GM03348 (cell line): ENCODE measurements at regions not wholly inside any gene's neighbourhood (a gene's known extent, or its start where the extent isn't known, plus 50 kb on each side); places are given as distances from the start of the nearest gene placed in this dataset.
"Not testable (repeated sequence)": the region's sequence is repeated elsewhere in the genome, so short reads cannot be mapped to it uniquely, and the experiment has no call there.

Source experiments
- DNase-seq: peaks from one replicate; pipeline ENCODE4 v3.0.0; 2012; ENCODE audit warnings: low spot score

DNA sequence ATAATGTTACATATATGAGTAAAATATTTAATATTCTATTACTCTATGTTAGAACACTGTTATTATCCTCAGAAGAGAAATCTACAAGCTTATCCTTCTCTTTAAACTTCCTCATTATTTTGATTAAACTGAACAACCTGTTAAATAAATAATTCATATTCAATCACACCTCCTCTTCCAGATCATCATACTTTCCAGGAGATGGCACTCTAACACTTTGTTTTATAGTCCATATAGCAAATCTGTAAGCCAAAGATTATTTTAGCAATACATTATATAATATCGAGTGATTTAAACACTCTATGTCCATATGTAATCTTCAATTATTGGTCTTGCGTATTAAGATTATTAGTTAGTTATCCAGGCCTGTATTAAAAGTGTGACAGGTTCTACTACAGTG is 694.1 kb downstream of the ANKRD7 start:
- no peak for DNase-seq

DNA sequence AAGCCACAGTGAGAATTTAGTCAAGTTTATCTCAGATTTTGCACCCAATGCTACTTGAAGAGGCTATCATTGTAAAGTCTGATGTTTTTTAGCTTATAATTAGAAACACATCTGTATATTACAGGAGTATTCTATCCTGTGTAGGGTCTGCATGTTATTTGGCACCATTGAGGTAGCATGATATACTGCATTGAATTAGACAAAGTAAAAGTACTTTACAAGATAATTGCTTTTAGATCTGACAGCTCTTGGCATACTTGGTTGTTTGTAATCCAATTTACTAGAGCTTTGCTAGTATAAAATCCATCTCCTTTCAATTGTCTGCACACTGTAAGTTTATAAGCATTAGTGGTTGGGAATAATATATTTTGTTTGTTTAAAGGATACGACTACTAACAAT is 714.3 kb downstream of the ANKRD7 start:
- DNase-seq: no peak

DNA sequence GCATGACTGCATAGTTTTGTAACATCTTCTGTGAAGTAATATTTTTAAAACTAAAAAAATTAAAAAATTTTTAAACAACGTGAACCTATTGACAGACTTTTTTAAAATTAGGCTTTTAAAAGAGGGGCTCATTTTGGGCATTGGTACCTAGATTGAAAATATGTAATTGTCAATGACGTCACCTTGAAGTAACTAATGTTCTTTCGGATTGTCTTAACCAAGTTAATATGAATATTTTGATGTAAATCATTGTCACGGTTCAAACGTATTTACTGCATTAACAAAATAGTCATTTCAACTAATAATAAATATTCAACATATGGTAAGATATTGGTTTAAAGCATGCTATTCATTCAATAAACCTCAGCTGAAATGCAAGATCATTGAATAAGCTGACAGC is 719.8 kb downstream of the ANKRD7 start:
- no peak for DNase-seq

DNA sequence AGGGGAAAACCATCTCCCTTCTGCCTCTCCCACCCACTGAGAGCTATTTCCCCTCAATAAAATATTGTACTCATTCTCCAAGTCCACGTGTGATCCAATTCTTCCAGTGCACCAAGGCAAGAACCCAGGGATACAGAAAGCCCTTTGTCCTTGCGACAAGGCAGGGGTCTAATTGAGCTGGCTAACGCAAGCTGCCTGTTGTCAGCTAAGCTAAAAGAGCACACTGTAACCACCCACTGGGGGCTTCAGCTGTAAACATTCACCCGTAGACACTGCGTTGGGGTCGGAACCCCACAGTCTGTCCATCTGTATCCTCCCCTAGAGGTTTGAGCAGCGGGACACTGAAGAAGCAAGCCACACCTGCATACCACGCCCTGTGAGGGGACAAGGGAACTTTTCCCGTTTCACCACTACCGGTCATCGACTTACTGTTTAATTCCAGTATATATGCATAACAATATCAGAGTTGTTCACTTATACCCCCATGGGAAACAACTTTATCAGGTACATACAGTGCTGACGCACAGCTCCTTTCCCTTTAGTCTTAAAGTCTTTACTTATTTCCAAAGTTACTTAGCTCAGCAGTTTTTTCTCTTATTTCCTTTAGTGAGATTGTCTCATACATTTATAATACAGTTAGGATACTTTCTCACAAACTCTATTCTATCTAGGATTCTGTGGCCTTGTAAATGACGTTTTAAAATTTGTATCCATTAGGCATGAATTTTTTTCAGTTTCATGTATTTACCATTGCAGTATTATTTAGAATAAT is 721.6 kb downstream of the ANKRD7 start:
- no peak for DNase-seq

DNA sequence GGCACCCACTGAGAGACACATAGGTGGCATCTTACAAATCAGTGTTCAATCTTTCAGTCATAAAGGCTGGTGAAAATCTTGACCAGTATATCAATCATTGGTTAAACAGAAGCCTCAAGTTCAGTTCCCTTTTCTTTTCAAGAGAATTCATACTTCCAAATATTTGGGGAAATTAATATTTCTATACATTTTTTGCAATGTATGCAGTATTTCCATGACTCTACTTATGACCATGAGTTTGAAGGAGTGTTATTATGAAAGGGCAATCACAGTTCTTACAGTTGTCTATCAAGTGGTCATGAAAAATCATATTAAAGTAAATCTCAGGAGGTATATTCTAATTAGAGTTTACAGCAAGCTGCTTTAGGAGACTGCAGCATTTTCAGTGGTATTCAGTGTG is 724.0 kb downstream of the ANKRD7 start:
- no peak for DNase-seq

DNA sequence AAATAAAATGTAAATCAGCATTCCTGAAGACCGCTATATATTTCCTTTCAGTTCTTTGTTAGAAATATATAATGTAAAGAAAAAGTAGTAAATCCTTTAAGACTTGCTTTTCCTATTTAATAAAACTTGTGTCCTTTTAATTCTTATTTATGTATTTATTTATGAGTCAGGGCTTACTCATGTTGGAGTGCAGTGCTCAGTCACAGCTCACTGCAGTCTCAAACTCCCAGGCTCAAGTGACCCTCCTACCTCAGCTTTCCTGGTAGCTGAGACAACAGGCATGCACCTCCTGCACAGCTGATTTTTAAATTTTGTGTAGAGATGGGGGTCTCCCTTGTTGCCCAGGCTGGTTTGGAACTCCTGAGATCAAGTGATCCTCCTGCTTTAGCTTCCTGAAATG is 724.5 kb downstream of the ANKRD7 start:
- no peak for DNase-seq

DNA sequence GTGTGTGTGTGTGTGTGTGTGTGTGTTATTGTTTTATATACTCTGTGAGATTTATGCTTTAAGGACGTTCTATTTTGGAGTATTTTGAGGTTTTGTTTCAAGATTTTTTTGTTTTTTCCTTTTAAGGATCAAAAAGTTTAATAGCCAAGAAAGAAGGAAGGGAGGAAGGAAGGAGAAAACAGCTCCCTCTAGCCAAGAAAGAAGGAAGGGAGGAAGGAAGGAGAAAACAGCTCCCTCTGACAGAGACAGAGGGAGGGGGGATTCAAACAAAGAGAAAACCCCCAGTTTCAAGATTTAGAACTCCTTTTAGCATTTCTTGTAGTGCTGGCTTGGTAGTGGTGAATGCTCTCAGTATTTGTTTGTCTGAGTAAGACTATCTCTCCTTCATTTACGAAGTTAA is 731.8 kb downstream of the ANKRD7 start:
- DNase-seq: not testable (repeated sequence)

DNA sequence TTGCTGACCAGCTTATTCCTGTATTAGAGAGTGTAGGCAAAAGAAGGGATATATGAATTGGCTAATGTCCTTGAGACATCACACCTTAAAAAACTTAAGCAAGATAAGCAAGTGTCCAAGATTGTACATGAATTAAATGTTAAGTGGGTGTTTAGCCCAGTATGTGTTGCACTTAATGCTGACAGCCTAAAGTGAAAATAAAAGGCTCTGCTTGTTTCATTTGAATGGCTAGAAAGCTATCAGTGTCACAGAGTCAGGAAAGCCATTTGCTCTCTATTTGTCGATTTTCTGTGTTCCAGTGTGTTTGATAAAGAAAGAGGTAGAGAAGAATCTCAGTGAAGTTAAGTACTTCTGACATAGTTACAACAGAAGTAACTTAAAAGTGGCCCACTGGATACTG is 744.9 kb downstream of the ANKRD7 start:
- DNase-seq: no peak

DNA sequence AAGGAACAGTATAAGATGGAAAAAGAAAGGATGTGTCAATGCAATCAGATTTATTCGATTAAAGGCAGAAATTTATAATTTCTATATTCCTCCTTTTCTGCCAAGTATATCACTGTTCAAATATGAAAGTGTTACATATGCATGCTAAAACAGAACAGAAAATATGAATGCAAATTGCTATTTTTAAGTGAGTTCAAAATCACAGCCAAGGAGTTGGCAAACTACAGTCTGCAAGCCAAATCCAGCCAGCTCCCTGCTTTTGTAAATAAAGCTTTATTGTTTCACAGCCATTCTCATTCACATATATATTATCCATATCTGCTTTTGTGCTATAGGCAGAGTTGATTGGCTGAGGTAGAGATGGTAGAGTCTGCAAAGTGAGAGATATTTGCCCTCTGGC is 747.2 kb downstream of the ANKRD7 start:
- no peak for DNase-seq

DNA sequence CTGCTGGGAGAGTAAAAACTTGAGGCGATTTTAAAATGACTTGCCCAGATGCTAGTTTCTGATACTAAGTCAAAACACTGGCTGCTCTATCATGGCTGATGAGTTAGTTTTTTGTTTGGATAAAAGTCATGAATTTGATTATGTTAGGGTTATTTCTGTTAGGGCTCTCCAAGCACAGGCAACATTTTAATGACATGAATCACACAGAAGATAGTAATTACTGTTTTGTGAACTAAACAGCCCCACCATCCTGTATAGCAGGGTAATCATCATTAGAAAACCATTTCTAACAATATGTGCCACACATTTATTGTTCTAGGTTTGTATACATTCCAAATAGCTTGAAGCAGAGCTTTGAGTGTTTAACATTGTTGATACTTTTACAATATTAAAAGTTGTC is 750.3 kb downstream of the ANKRD7 start:
- no peak for DNase-seq

DNA sequence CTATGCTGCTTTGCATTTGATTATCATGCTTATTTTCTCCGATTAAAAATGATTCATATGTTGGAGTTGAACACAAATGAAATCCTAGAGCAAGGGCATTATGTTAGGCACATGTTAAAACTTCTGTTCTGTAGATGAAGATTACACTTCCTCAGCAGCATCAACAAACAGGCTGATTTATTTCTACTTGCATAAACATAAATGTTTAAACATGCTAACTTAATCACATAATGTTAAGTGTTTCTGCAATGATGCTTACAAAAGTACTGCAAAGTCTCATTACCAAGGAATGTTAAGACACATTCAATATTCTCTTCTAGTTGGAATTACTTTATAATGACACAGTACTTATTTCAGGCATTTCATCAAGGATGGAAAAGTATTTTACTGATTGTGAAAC is 770.8 kb downstream of the ANKRD7 start:
- DNase-seq: no peak

DNA sequence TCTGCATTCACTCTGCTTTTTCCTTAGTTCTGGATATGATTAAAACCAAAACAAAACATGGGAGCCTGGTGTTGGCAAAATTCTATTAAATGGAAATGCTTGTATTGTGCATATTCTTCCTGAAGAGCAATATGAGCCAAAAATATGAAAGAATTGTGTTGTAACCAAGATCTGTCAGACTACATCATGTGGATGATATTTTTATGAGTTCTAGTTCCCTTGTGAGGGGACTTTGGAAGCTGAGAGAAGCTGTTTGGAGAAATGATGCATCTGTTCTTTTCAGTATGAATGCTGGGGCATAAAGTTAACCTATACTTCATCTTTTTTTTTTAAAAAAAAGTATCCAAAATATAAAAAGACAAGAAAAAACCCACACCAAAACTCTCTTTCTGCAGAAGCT is 782.7 kb downstream of the ANKRD7 start:
- DNase-seq: no peak

DNA sequence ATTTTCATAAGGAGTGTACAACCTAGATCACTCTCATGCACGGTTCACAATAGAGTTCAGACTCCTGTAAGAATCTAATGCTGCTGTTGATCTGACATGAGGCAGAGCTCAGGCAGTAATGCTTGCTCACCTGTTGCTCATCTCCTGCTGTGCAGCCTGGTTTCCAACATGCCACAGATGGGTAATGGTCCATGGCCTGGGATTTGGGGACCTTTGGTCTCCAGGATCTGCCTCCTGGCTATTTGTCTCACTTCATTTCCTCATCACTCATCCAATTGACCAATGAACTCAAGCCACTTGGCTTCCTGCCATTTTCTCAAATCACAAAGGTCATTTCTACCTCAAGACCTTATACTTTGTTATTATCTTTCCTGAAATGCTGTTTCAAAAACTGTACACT is 786.1 kb downstream of the ANKRD7 start:
- no peak for DNase-seq

DNA sequence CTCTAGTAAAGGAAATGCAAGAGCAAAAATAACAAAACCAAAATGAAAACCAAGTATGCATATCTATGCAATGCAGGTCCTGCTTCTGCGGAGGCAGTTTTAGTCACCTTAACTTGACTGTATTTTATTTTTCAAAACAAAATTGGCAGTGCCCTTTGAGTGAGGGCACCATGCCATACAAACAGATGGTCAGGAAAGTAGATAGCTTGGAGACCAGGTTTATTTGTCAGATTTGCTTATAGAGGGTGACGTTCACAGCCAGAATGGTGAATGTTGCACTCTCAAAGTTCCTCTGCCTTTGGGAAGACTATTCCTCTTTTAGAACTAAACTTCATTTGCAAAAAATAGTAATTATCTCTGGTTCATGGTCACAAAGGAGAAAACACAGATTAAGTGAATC is 801.9 kb downstream of the ANKRD7 start:
- no peak for DNase-seq

DNA sequence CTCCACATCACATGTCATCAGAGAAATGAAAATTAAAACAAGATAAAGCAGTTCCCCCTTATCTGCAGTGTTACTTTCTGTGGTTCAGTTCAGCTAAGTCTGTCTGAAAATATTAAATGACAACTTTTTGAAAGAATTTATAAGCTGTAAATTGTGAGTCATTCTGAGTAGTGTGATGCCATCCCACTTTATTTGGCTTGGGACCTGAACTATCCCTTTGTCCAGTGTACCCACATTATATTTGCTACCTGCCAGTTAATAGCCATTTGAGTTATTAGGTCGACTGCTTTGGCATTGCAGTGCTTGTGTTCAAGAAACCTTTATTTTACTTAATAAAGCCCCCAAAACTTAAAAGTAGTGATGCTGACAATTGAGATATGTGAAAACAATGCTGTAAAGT is 804.2 kb downstream of the ANKRD7 start:
- DNase-seq: no peak

DNA sequence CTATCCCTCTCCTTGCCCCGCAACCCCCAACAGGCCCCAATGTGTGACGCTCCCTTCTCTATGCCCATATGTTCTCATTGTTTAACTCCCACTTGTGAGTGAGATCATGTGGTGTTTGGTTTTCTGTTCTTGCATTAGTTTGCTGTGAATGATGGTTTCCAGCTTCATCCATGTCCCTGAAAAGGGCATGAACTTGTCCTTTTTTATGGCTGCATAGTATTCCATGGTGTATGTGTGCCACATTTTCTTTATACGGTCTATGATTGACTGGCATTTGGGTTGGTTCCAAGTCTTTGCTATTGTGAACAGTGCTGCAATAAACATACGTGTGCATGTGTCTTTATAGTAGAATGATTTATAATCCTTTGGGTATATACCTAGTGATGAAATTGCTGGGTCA is 807.6 kb downstream of the ANKRD7 start:
- not testable (repeated sequence) for DNase-seq

DNA sequence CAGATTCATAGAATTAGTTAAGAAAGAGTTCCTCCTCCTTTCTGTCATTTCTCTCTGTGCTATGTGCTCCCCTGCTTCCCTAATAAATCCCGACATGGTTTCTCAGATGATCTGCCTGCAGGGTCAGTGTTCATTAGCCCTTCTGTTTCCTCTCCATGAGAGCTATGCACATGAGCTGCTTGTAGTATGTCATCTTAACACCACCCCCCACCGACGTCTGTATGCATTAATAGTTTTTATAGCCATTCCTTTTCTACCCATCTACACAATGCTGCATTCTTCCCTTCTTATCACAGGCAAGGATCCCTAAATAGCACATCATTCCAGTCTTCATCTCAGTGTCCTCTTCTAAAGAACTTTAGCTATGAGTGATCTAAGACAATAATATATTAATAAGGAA is 809.1 kb downstream of the ANKRD7 start:
- DNase-seq: no peak

DNA sequence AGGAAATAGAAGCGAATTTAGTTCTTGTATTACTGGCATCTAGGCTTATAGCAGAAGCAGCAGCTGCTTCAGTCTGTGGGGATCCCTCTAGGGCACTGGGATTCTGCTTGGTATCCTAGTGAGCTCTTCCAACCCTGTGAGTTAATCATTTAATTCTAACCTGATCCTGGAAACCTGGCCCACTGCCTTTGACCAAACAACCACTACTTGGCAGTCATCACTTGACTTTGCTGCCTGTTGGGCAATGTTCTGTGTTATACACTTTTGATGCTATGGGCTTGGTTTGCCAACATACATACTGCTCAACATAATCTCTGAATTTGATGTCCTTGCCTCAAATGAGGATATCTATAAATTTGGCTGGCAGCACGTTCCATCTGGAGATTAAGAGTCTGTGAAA is 813.4 kb downstream of the ANKRD7 start:
- DNase-seq: no peak

DNA sequence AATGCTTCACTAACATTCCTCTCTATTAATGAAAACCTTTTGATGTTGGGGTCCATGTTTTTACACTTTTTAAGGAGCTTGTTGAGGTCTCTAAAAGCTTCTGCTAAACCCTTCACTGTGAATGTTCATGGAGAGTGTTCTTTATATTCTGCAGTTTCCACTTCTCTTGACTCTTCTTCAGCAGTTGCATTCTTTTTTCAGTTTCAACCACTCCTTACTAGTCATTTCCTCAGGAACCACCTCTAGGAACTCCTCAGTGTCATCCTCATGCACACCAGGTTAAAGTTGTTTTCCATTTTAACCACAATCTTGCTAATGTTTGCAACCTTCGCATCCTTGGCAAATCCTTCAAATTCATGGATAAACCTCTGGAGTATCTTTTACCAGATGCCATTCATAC is 821.6 kb downstream of the ANKRD7 start:
- DNase-seq: no peak

DNA sequence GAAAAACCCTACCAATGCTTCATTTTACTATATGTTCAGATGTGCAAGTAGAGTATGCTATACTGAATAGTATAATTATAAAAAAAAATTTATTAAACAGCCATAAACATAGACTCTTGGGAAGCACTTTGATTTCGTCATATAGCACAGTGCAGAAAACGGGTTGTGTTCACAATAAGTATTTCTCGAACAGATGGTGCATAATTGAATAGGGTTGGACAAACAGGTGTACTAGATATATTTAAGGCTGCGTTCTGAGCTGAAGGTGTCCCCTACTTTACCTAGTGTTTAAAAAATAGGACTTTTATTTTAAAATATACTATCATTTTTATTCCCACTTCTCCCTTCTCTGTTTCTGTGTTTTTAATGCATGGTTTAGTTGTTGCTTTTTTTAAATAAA is 841.5 kb downstream of the ANKRD7 start:
- DNase-seq: no peak

DNA sequence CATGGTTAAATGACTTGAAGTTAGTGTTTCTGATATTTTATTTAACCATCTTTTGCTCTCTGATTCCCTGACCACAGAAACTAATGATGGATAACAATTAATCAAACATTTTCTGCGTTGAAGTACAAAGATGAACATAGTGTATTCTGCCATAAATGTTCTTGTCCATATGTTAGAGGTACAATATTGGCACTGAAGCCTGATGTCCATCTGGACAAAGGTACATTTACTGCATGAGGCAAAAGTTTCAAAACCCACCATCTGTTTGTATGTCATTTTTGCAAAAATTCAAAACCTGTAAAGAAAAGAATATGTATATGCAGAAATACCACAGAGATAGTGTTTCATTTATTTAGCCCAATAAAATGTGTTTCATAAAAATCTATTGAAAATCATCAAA is 861.5 kb downstream of the ANKRD7 start:
- DNase-seq: no peak

DNA sequence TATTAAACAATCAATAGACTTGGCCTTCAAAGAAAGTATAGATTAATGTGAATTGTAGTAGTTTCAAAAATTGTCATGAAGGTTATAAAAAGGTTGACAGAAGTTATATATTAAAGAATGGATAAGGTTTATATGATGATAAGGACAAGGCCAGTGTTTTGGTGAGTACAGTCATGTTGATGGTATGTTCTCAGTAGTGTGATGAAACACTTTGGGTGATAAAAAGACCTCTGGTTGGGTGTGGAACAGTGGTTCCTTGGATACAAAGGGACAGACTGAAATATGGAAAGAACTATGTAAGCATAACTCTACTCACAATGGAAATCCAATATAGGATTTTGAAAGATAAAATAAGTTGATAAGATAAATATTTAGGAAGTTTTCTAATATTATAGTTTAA is 866.3 kb downstream of the ANKRD7 start:
- no peak for DNase-seq

DNA sequence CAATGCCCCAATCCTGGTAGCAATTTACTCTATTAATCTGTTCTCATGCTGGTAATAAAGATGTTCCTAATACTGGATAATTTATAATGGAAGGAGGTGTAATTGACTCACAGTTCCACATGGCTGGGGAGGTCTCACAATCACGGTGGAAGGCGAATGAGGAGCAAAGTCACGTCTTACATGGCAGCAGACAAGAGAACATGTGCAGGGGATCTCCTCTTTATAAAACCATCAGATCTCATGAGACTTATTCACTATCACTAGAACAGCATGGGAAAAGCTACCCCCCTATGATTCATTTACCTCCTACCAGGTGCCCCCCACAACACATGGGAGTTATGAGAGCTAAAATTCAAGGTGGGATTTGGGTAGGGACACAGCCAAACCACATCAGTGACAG is 872.2 kb downstream of the ANKRD7 start:
- no peak for DNase-seq

DNA sequence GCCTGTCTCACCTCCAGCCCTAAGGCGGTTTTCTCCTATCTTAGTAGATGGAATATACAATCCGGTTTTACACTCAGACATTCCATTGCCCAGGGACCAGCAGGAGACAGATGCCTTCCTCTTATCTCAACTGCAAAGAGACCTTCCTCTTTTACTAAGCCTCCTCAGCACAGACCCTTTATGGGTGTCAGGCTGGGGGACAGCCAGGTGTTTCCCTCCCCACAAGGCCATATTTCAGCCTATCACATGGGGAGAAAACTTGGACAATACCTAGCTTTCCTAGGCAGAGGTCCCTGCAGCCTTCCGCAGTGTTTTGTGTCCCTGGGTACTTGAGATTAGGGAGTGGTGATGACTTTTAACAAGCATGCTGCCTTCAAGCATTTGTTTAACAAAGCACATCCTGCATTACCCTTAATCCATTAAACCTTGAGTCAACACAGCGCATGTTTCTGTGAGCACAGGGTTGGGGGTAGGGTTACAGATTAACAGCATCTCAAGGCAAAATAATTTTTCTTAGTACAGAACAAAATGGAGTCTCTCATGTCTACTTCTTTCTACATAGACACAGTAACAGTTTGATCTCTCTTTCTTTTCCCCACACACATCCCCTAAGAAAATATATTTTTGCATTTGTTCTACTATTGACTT is 876.2 kb downstream of the ANKRD7 start:
- DNase-seq: not testable (repeated sequence)
